SK-MEL-5 (cell line): ENCODE measurements at regions not wholly inside any gene's neighbourhood (a gene's known extent, or its start where the extent isn't known, plus 50 kb on each side); places are given as distances from the start of the nearest gene placed in this dataset.

ENCODE experiments used
- DNase-seq: peaks from one replicate; pipeline ENCODE4 v3.0.0-alpha.2; 2016; ENCODE audit warnings: low read depth, low spot score
- in situ Hi-C: cut with HindIII; loops from 2 replicates; pipeline ENCODE4 v1.10.0; 2016; ENCODE audit warnings: low sequenced_read_pairs, high pct_unique_total_duplicates, low pct_unique_long_range_greater_than_20kb

GRCh38 chr19:28201462-28201943 lies 1011.4 kb downstream of the UQCRFS1 start:
- in situ Hi-C loops: no loop called here
- no peak for DNase-seq

- in situ Hi-C loops: no loop called here
- no peak for DNase-seq
Observed at GRCh38 chr19:28199323-28199722, 1013.6 kb downstream of the UQCRFS1 start.

- in situ Hi-C loops: no loop called here
- no peak for DNase-seq
Observed at GRCh38 chr19:28196961-28197360, 1016.0 kb downstream of the UQCRFS1 start.

- DNase-seq: no peak
- in situ Hi-C loops: no loop called here
Observed at GRCh38 chr19:28196101-28196500, 1016.9 kb downstream of the UQCRFS1 start.

- no peak for DNase-seq
- in situ Hi-C loops: no loop called here
Observed at GRCh38 chr19:28185646-28186045, 1027.3 kb downstream of the UQCRFS1 start.

- in situ Hi-C loops: no loop called here
Observed at GRCh38 chr19:28184997-28185396, 1028.0 kb downstream of the UQCRFS1 start.

GRCh38 chr19:28176193-28176592 lies 1036.8 kb downstream of the UQCRFS1 start:
- DNase-seq: no peak
- in situ Hi-C loops: no loop called here

More at GRCh38 chr19:28184997-28185396, 1028.0 kb downstream of the UQCRFS1 start:
- no peak for DNase-seq

GRCh38 chr19:28171983-28172382 lies 1041.0 kb downstream of the UQCRFS1 start:
- DNase-seq: no peak
- in situ Hi-C loops: no loop called here

GRCh38 chr19:28170066-28170465 lies 1042.9 kb downstream of the UQCRFS1 start:
- no peak for DNase-seq
- in situ Hi-C loops: no loop called here

GRCh38 chr19:28169168-28169887 lies 1043.6 kb downstream of the UQCRFS1 start:
- DNase-seq: no peak
- in situ Hi-C loops: no loop called here

GRCh38 chr19:28168557-28168956 lies 1044.4 kb downstream of the UQCRFS1 start:
- DNase-seq: no peak
- in situ Hi-C loops: no loop called here

- in situ Hi-C loops: no loop called here
- DNase-seq: no peak
Observed at GRCh38 chr19:28166025-28166424, 1046.9 kb downstream of the UQCRFS1 start.

GRCh38 chr19:28164214-28164613 lies 1048.7 kb downstream of the UQCRFS1 start:
- in situ Hi-C loops: no loop called here

GRCh38 chr19:28159065-28159464 lies 1053.9 kb downstream of the UQCRFS1 start:
- DNase-seq: no peak
- in situ Hi-C loops: no loop called here

More at GRCh38 chr19:28164214-28164613, 1048.7 kb downstream of the UQCRFS1 start:
- no peak for DNase-seq

GRCh38 chr19:28155265-28155664 lies 1057.7 kb downstream of the UQCRFS1 start:
- in situ Hi-C loops: no loop called here
- DNase-seq: no peak

GRCh38 chr19:28154077-28154476 lies 1058.9 kb downstream of the UQCRFS1 start:
- in situ Hi-C loops: no loop called here
- DNase-seq: no peak

- no peak for DNase-seq
- in situ Hi-C loops: no loop called here
Observed at GRCh38 chr19:28153123-28153522, 1059.8 kb downstream of the UQCRFS1 start.

GRCh38 chr19:28152195-28152594 lies 1060.8 kb downstream of the UQCRFS1 start:
- no peak for DNase-seq
- in situ Hi-C loops: no loop called here

- in situ Hi-C loops: no loop called here
- DNase-seq: no peak
Observed at GRCh38 chr19:28150129-28150528, 1062.8 kb downstream of the UQCRFS1 start.
